ENCODE measurements at regions not wholly inside any gene's neighbourhood (a gene's known extent, or its start where the extent isn't known, plus 50 kb on each side); places are given as distances from the start of the nearest gene placed in this dataset.

DNA sequence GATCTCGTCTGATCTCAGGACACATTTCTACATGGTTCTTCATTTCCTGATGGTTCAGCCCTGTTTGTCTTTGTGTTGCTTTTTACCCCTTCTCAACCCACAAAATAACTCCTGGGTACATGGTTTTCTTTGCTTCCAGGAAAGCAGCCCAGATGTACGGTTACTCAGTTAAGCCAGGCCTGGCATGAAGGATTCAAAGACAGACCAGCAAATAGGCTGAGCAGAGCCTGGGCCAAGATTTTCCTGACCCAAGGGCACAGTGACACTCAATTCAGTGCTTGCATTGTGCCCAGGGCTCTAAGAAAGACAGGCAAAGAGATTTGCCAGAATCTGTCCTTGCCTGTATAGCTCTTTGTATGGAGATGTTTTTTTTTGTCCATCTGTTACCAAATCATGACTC, 340.8 kb upstream of the KIAA1217 start:
- TF ChIP-seq, protein P1, sequence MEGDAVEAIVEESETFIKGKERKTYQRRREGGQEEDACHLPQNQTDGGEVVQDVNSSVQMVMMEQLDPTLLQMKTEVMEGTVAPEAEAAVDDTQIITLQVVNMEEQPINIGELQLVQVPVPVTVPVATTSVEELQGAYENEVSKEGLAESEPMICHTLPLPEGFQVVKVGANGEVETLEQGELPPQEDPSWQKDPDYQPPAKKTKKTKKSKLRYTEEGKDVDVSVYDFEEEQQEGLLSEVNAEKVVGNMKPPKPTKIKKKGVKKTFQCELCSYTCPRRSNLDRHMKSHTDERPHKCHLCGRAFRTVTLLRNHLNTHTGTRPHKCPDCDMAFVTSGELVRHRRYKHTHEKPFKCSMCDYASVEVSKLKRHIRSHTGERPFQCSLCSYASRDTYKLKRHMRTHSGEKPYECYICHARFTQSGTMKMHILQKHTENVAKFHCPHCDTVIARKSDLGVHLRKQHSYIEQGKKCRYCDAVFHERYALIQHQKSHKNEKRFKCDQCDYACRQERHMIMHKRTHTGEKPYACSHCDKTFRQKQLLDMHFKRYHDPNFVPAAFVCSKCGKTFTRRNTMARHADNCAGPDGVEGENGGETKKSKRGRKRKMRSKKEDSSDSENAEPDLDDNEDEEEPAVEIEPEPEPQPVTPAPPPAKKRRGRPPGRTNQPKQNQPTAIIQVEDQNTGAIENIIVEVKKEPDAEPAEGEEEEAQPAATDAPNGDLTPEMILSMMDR (IDR thresholded peaks at IDR 0.05; ENCODE audit: low read depth, low read length), result no peak
- no peak for TF ChIP-seq EZH2phosphoT487 (IDR thresholded peaks at IDR 0.05; ENCODE audit: low read depth)
- Histone ChIP-seq H3K9ac (ENCODE audit: low read length) (no peak overlapping the region), H2AFZ (ENCODE audit: low read depth, low read length) (no peak overlapping the region), H3K27me3 (ENCODE audit: low read depth, low read length) (no peaks in the 10 kb centered on the region), H4K20me1 (ENCODE audit: insufficient read depth, low read length) (no peaks in the 10 kb centered on the region), H3K36me3 (replicated peaks; ENCODE audit: low read depth, low read length) (no peaks in the 10 kb centered on the region), H3K9me3 (ENCODE audit: insufficient read depth, low read length) (no peaks in the 10 kb centered on the region), H3K4me1 (ENCODE audit: low read length) (no peaks in the 10 kb centered on the region), H3K79me2 (ENCODE audit: low read length) (no peaks in the 10 kb centered on the region), H3K4me3 (ENCODE audit: low read length) (no peak overlapping the region), H3K27ac (ENCODE audit: low read length) (no peak overlapping the region), H3K4me2 (ENCODE audit: low read length) (no peak overlapping the region)

DNA sequence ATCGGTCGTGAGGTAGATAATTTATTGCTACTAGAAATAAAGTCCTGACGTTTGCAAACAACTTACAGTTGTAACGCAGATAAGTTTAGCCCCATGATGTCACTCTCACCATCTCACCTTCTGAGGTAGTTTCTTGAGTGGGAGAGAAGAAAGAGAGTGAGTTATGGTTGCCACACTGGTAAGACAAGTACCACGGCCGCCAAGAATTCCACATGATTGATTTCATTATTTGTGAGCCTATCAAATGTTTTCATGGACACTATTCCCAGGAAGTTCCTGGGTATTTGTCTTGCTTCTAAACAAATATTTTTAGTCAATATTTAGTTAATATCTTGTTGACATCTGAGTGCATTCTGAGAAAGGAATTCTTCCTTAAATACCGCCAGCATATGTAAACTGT, 339.4 kb upstream of the KIAA1217 start:
- no peak overlapping the region for H3K4me2 ChIP-seq (ENCODE audit: low read length)
- H3K27ac ChIP-seq (ENCODE audit: low read length), result no peak overlapping the region
- H3K79me2 ChIP-seq (ENCODE audit: low read length), result no peaks in the 10 kb centered on the region

GRCh38 chr10:23869996-23870395, 338.9 kb upstream of the KIAA1217 start:
- H3K36me3 ChIP-seq (replicated peaks; ENCODE audit: low read depth, low read length), result no peaks in the 10 kb centered on the region
- TF ChIP-seq, protein P1 (IDR thresholded peaks at IDR 0.05; ENCODE audit: low read depth, low read length), result no peak
- TF ChIP-seq EZH2phosphoT487 (IDR thresholded peaks at IDR 0.05; ENCODE audit: low read depth), result no peak
- H3K27ac ChIP-seq (ENCODE audit: low read length), result no peak overlapping the region
- no peak overlapping the region for H2AFZ ChIP-seq (ENCODE audit: low read depth, low read length)
- H3K9me3 ChIP-seq (ENCODE audit: insufficient read depth, low read length), result no peaks in the 10 kb centered on the region
- no peaks in the 10 kb centered on the region for H3K79me2 ChIP-seq (ENCODE audit: low read length)
- no peak overlapping the region for H3K4me2 ChIP-seq (ENCODE audit: low read length)
- no peak overlapping the region for H3K9ac ChIP-seq (ENCODE audit: low read length)
- H4K20me1 ChIP-seq (ENCODE audit: insufficient read depth, low read length), result no peaks in the 10 kb centered on the region
- no peak overlapping the region for H3K4me3 ChIP-seq (ENCODE audit: low read length)
- H3K27me3 ChIP-seq (ENCODE audit: low read depth, low read length), result no peaks in the 10 kb centered on the region
- H3K4me1 ChIP-seq (ENCODE audit: low read length), result no peaks in the 10 kb centered on the region

More for the DNA sequence above, 339.4 kb upstream of the KIAA1217 start:
- Histone ChIP-seq H3K36me3 (replicated peaks; ENCODE audit: low read depth, low read length) (no peaks in the 10 kb centered on the region), H3K4me1 (ENCODE audit: low read length) (no peaks in the 10 kb centered on the region), H3K9ac (ENCODE audit: low read length) (no peak overlapping the region), H3K4me3 (ENCODE audit: low read length) (no peak overlapping the region), H4K20me1 (ENCODE audit: insufficient read depth, low read length) (no peaks in the 10 kb centered on the region), H2AFZ (ENCODE audit: low read depth, low read length) (no peak overlapping the region), H3K27me3 (ENCODE audit: low read depth, low read length) (no peaks in the 10 kb centered on the region), H3K9me3 (ENCODE audit: insufficient read depth, low read length) (no peaks in the 10 kb centered on the region)
- TF ChIP-seq, protein P1 (IDR thresholded peaks at IDR 0.05; ENCODE audit: low read depth, low read length), result no peak
- no peak for TF ChIP-seq EZH2phosphoT487 (IDR thresholded peaks at IDR 0.05; ENCODE audit: low read depth)

DNA sequence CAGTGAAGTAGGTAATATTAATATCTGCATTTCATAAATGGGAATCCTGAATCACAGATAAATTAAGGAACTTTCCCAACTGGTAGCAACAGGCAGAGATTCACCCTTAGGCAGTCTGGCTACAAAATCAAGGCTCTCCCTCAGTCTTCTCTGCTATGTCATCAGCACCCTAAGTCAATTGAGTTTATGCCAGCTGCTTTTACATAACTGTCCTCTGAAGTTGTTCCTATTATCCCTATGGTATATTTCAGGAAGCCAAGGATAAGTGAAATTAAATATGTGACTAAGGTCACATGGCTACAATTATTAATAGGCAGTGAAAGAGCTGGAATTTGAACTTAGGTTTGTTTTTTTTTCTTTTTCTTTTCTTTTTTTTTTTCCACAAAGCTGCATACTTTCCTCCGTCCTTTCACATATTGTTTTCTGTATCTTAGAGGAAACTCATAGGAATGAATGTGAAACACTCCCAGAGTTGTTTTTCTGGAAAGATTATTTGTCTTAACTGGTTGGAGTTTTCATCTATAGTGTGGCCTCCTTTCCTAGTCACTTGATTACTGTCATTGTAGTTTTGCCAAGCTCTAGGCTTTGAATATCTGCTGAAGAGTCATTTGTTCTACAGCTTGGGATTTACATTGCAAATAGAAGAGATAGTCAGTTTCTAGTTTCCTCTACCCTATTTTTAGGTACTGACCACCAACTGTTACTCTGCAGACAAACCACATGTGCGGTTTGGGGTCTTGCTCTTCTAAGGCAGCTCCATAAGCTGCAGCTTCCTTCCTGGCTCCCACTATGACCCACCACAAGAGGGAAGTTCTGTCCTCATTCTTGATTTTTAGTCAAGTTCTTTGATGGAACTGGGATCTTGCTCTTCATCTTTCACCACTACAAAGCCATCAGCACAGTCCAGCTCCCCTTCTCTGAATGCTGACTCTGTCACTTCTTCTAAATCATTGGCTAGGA, 338.0 kb upstream of the KIAA1217 start:
- no peaks in the 10 kb centered on the region for H3K27me3 ChIP-seq (ENCODE audit: low read depth, low read length)
- no peak overlapping the region for H3K27ac ChIP-seq (ENCODE audit: low read length)
- H3K9me3 ChIP-seq (ENCODE audit: insufficient read depth, low read length), result no peaks in the 10 kb centered on the region
- H3K4me1 ChIP-seq (ENCODE audit: low read length), result no peaks in the 10 kb centered on the region
- H3K36me3 ChIP-seq (replicated peaks; ENCODE audit: low read depth, low read length), result no peaks in the 10 kb centered on the region
- H3K4me2 ChIP-seq (ENCODE audit: low read length), result no peak overlapping the region
- no peak overlapping the region for H3K9ac ChIP-seq (ENCODE audit: low read length)
- H3K4me3 ChIP-seq (ENCODE audit: low read length), result no peak overlapping the region
- TF ChIP-seq, protein P1 (IDR thresholded peaks at IDR 0.05; ENCODE audit: low read depth, low read length), result no peak
- no peak for TF ChIP-seq EZH2phosphoT487 (IDR thresholded peaks at IDR 0.05; ENCODE audit: low read depth)
- H4K20me1 ChIP-seq (ENCODE audit: insufficient read depth, low read length), result no peaks in the 10 kb centered on the region
- no peaks in the 10 kb centered on the region for H3K79me2 ChIP-seq (ENCODE audit: low read length)
- H2AFZ ChIP-seq (ENCODE audit: low read depth, low read length), result no peak overlapping the region
